HepG2 (cell line): ENCODE measurements at regions not wholly inside any gene's neighbourhood (a gene's known extent, or its start where the extent isn't known, plus 50 kb on each side); places are given as distances from the start of the nearest gene placed in this dataset.

Source experiments
- GTF3A ChIP-seq: sonication (generic); formaldehyde crosslinking; conservative IDR thresholded peaks from 2 replicates; pipeline ENCODE4 v1.4.0; 2020; ENCODE audit warnings: mild to moderate bottlenecking, missing genetic modification reagents
- ZNF567 ChIP-seq: sonication (generic); formaldehyde crosslinking; IDR thresholded peaks from 2 replicates; pipeline ENCODE4 v1.8.1; 2023; ENCODE audit warnings: mild to moderate bottlenecking, missing genetic modification reagents, borderline replicate concordance
- ZNF879 ChIP-seq: sonication (generic); formaldehyde crosslinking; IDR thresholded peaks from 2 replicates; pipeline ENCODE4 v1.8.1; 2023; ENCODE audit warnings: missing genetic modification reagents
- TF ChIP-seq, protein P1 (sequence below): sonication (generic); formaldehyde crosslinking; IDR thresholded peaks from one replicate; pipeline ENCODE4 v1.5.1; 2020; ENCODE audit warnings: mild to moderate bottlenecking, missing genetic modification reagents; ENCODE audit errors: not compliant biosample characterization
- TF ChIP-seq, protein P2 (sequence below): sonication (generic); formaldehyde crosslinking; IDR thresholded peaks from 2 replicates; pipeline ENCODE4 v1.9.0; 2021; ENCODE audit warnings: missing genetic modification reagents, borderline replicate concordance

DNA sequence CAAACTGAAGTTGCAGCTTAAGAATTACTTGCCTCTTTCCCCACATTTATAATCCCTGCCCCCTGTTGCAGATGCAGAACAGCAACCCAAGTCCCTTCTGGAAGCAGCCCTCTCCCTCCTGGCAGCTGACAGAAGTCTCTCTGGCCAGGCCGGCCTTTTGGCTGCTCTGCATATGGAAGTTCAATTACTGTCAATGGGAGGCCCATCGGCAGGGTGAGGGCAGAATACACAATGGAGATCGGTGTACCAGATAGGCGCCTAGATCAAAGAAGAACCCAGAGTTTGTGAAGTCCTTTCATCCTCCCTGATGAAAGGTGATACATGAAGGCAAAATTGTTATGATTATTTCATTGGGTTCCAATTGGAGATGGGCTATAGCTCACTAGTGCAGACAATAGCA is 327.9 kb upstream of the CTNNB1 start (continued):
- TF ChIP-seq, protein P1, sequence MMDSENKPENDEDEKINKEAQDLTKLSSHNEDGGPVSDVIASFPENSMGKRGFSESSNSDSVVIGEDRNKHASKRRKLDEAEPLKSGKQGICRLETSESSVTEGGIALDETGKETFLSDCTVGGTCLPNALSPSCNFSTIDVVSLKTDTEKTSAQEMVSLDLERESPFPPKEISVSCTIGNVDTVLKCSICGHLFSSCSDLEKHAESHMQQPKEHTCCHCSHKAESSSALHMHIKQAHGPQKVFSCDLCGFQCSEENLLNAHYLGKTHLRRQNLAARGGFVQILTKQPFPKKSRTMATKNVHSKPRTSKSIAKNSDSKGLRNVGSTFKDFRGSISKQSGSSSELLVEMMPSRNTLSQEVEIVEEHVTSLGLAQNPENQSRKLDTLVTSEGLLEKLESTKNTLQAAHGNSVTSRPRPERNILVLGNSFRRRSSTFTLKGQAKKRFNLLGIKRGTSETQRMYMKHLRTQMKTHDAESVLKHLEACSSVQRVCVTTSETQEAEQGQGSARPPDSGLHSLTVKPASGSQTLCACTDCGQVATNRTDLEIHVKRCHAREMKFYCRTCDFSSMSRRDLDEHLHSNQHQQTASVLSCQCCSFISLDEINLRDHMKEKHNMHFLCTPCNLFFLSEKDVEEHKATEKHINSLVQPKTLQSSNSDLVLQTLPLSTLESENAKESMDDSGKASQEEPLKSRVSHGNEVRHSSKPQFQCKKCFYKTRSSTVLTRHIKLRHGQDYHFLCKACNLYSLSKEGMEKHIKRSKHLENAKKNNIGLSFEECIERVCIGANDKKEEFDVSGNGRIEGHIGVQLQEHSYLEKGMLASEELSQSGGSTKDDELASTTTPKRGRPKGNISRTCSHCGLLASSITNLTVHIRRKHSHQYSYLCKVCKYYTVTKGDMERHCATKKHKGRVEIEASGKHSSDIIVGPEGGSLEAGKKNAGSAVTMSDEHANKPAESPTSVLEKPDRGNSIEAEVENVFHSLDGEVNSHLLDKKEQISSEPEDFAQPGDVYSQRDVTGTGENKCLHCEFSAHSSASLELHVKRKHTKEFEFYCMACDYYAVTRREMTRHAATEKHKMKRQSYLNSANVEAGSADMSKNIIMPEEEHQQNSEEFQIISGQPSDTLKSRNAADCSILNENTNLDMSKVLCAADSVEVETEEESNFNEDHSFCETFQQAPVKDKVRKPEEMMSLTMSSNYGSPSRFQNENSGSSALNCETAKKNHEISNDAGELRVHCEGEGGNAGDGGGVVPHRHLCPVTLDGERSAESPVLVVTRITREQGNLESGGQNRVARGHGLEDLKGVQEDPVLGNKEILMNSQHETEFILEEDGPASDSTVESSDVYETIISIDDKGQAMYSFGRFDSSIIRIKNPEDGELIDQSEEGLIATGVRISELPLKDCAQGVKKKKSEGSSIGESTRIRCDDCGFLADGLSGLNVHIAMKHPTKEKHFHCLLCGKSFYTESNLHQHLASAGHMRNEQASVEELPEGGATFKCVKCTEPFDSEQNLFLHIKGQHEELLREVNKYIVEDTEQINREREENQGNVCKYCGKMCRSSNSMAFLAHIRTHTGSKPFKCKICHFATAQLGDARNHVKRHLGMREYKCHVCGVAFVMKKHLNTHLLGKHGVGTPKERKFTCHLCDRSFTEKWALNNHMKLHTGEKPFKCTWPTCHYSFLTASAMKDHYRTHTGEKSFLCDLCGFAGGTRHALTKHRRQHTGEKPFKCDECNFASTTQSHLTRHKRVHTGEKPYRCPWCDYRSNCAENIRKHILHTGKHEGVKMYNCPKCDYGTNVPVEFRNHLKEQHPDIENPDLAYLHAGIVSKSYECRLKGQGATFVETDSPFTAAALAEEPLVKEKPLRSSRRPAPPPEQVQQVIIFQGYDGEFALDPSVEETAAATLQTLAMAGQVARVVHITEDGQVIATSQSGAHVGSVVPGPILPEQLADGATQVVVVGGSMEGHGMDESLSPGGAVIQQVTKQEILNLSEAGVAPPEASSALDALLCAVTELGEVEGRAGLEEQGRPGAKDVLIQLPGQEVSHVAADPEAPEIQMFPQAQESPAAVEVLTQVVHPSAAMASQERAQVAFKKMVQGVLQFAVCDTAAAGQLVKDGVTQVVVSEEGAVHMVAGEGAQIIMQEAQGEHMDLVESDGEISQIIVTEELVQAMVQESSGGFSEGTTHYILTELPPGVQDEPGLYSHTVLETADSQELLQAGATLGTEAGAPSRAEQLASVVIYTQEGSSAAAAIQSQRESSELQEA (CRISPR knock-in tag) = no peak
- no peak for TF ChIP-seq ZNF879
- TF ChIP-seq ZNF567 (CRISPR knock-in tag) = no peak
- TF ChIP-seq, protein P2, sequence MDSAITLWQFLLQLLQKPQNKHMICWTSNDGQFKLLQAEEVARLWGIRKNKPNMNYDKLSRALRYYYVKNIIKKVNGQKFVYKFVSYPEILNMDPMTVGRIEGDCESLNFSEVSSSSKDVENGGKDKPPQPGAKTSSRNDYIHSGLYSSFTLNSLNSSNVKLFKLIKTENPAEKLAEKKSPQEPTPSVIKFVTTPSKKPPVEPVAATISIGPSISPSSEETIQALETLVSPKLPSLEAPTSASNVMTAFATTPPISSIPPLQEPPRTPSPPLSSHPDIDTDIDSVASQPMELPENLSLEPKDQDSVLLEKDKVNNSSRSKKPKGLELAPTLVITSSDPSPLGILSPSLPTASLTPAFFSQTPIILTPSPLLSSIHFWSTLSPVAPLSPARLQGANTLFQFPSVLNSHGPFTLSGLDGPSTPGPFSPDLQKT (CRISPR knock-in tag) = no peak
- no peak for TF ChIP-seq GTF3A (CRISPR knock-in tag)
